NT2/D1 (cell line): ENCODE measurements at regions not wholly inside any gene's neighbourhood (a gene's known extent, or its start where the extent isn't known, plus 50 kb on each side); places are given as distances from the start of the nearest gene placed in this dataset.

Source experiments
- SUZ12 ChIP-seq: IDR thresholded peaks from 2 replicates; pipeline ENCODE4 v1.6.1; 2011; ENCODE audit not compliant: insufficient read length, insufficient read depth; ENCODE audit errors: extremely low read depth
- ZNF274 ChIP-seq: IDR thresholded peaks from 2 replicates; pipeline ENCODE4 v1.6.1; 2011; ENCODE audit warnings: mild to moderate bottlenecking, low read depth, low read length

GRCh38 chr3:178472941-178473340, 63.3 kb upstream of the KCNMB2 start:
- TF ChIP-seq SUZ12 (no peak), ZNF274 (no peak)
